Liver (tissue), 7 donors: ENCODE measurements at regions not wholly inside any gene's neighbourhood (a gene's known extent, or its start where the extent isn't known, plus 50 kb on each side); places are given as distances from the start of the nearest gene placed in this dataset.

Source experiments
- DNase-seq: peaks from one replicate; pipeline ENCODE4 v3.0.0-alpha.2; 2017; ENCODE audit warnings: low spot score
- H3K27ac ChIP-seq, 2 donors: one replicate each; pipeline ENCODE4 v1.7.0; 2013; ENCODE audit warnings: inconsistent platforms in 2 of 2, low read length in 2 of 2, control low read depth in 1 of 2, low read depth in 1 of 2, mild to moderate bottlenecking in 1 of 2
- H3K27me3 ChIP-seq, 4 donors: one replicate each; pipeline versions ENCODE4 v1.6.1 to v1.7.0; 2013; ENCODE audit warnings: low read length in 3 of 4, inconsistent platforms in 1 of 4, mild to moderate bottlenecking in 1 of 4, moderate library complexity in 1 of 4; ENCODE audit not compliant: control insufficient read depth in 4 of 4, insufficient read depth in 4 of 4
- H3K36me3 ChIP-seq, 4 donors: one replicate each; pipeline versions ENCODE4 v1.6.1 to v1.7.0; 2013; ENCODE audit warnings: low read length in 3 of 4, mild to moderate bottlenecking in 3 of 4, low read depth in 1 of 4, moderate library complexity in 1 of 4; ENCODE audit not compliant: control insufficient read depth in 4 of 4, insufficient read depth in 3 of 4
- H3K4me1 ChIP-seq, 4 donors: one replicate each; pipeline versions ENCODE4 v1.6.1 to v1.7.0; 2013; ENCODE audit warnings: low read length in 3 of 4, mild to moderate bottlenecking in 3 of 4, moderate library complexity in 1 of 4; ENCODE audit not compliant: control insufficient read depth in 4 of 4, insufficient read depth in 4 of 4
- H3K4me3 ChIP-seq, 3 donors: one replicate each; pipeline versions ENCODE4 v1.6.1 to v1.7.0; 2013; ENCODE audit warnings: low read length in 3 of 3, control low read depth in 1 of 3, low read depth in 1 of 3, mild to moderate bottlenecking in 1 of 3
- H3K9ac ChIP-seq, 2 donors: one replicate each; pipeline ENCODE4 v1.7.0; 2013; ENCODE audit warnings: low read length in 2 of 2, mild to moderate bottlenecking in 2 of 2, moderate library complexity in 2 of 2, control low read depth in 1 of 2, low read depth in 1 of 2
- H3K9me3 ChIP-seq, 4 donors: one replicate each; pipeline versions ENCODE4 v1.6.1 to v1.7.0; 2013; ENCODE audit warnings: low read length in 3 of 4; ENCODE audit not compliant: control insufficient read depth in 4 of 4
- ATF3 ChIP-seq: IDR thresholded peaks from 2 replicates; pipeline ENCODE4 v1.6.1; 2016; ENCODE audit warnings: antibody characterized with exemption
- EGR1 ChIP-seq, 2 donors: IDR thresholded peaks; 2 replicates each; pipeline ENCODE4 v1.6.1; 2016 to 2018; ENCODE audit warnings: antibody characterized with exemption in 2 of 2, low read depth in 2 of 2
- FOXA2 ChIP-seq: IDR thresholded peaks from 2 replicates; pipeline ENCODE4 v1.6.1; 2016; ENCODE audit warnings: antibody characterized with exemption
- GABPA ChIP-seq, 2 donors: IDR thresholded peaks in 1 of 2; conservative IDR thresholded peaks in 1 of 2; 2 replicates each; pipeline ENCODE4 v1.6.1; 2016; ENCODE audit warnings: antibody characterized with exemption in 2 of 2, mild to moderate bottlenecking in 1 of 2, moderate library complexity in 1 of 2
- HNF4A ChIP-seq, 2 donors: conservative IDR thresholded peaks; 2 replicates each; pipeline ENCODE4 v1.6.1; 2016; ENCODE audit warnings: antibody characterized with exemption in 2 of 2, mild to moderate bottlenecking in 2 of 2
- HNF4G ChIP-seq: IDR thresholded peaks from 2 replicates; pipeline ENCODE4 v1.6.1; 2016; ENCODE audit warnings: antibody characterized with exemption
- MAX ChIP-seq: IDR thresholded peaks from 2 replicates; pipeline ENCODE4 v1.6.1; 2016; ENCODE audit warnings: antibody characterized with exemption
- NR2F2 ChIP-seq: IDR thresholded peaks from 2 replicates; pipeline ENCODE4 v1.6.1; 2016; ENCODE audit warnings: antibody characterized with exemption
- RAD21 ChIP-seq, 2 donors: IDR thresholded peaks; 2 replicates each; pipeline ENCODE4 v1.6.1; 2016; ENCODE audit warnings: antibody characterized with exemption in 2 of 2, mild to moderate bottlenecking in 2 of 2
- REST ChIP-seq: IDR thresholded peaks from 2 replicates; pipeline ENCODE4 v1.6.1; 2016; ENCODE audit warnings: antibody characterized with exemption, mild to moderate bottlenecking
- RXRA ChIP-seq, 2 donors: IDR thresholded peaks; 2 replicates each; pipeline ENCODE4 v1.6.1; 2017 to 2018; ENCODE audit warnings: antibody characterized with exemption in 2 of 2, mild to moderate bottlenecking in 1 of 2
- SP1 ChIP-seq: IDR thresholded peaks from 2 replicates; pipeline ENCODE4 v1.6.1; 2018; ENCODE audit warnings: antibody characterized with exemption, mild to moderate bottlenecking
- TAF1 ChIP-seq: conservative IDR thresholded peaks from 2 replicates; pipeline ENCODE4 v1.6.1; 2016; ENCODE audit warnings: antibody characterized with exemption, mild to moderate bottlenecking
- WGBS: extraction: QIAGEN DNeasy Blood & Tissue Kit; methylation state at CpG from one replicate; pipeline ENCODE4 v1.1.7; 2013; 5-methylcytosine and 5-hydroxymethylcytosine counted together
- TF ChIP-seq, protein P1 (sequence below): IDR thresholded peaks from 2 replicates; pipeline ENCODE4 v1.6.1; 2016; ENCODE audit warnings: antibody characterized with exemption
- donor health status: healthy.
- donor health status: healthy.
- donor health status: healthy.
- donor health status: healthy.

DNA sequence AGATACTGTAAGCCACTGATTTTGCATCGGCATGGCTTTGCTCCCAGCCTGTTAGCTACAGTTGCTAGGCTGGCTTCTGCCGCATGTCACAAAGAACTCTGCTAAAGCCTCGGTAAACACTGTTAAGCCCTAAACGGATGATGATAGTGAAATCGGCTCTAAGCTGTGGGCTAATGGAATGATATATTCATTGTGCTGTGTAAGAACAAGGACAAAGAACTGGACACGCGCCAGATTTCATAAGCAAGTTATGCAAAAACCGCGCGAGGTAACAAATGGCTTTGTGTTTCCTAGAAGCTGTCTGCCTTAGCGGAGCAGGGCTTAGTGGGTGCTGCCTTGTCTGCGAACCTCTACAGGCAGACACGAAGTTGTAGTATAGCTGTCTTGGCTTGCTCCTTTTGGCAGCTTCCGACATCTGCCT, 331.3 kb upstream of the COBL start:
- WGBS: 41% methylated on average over 14 of the region's 14 CpGs
- Histone ChIP-seq H3K36me3 (no peaks in the 10 kb centered on the region), H3K27ac (no peak overlapping the region), H3K27me3 (peaks cover 0 to 8% (median 0%) of the 10 kb centered on the region in 4 donors), H3K4me1 (no peaks in the 10 kb centered on the region), H3K4me3 (no peak overlapping the region), H3K9me3 (peaks cover 0 to 5% (median 3%) of the 10 kb centered on the region in 4 donors), H3K9ac (no peak overlapping the region)
- no peak for DNase-seq
- TF ChIP-seq GABPA (IDR thresholded peaks at IDR 0.05 in 1 of 2, conservative IDR thresholded peaks at IDR 0.05 in 1 of 2) (no peak), REST (no peak), RXRA (IDR thresholded peaks at IDR 0.05) (no peak), SP1 (no peak), HNF4G (no peak)

GRCh38 chr7:51647486-51647885, 330.9 kb upstream of the COBL start:
- H3K4me3 ChIP-seq: no peak overlapping the region
- no peak for DNase-seq
- H3K36me3 ChIP-seq: no peaks in the 10 kb centered on the region
- H3K9me3 ChIP-seq: peaks cover 0 to 5% (median 3%) of the 10 kb centered on the region in 4 donors
- H3K9ac ChIP-seq: no peak overlapping the region
- peaks cover 0 to 8% (median 0%) of the 10 kb centered on the region in 4 donors for H3K27me3 ChIP-seq
- TF ChIP-seq RAD21 (IDR thresholded peaks at IDR 0.05) (no peak), TAF1 (no peak), RXRA (IDR thresholded peaks at IDR 0.05) (no peak), REST (no peak), ATF3 (no peak), HNF4G (no peak), FOXA2 (no peak), NR2F2 (no peak), EGR1 (IDR thresholded peaks at IDR 0.05; ENCODE audit: low read depth in 2 of 2) (no peak), HNF4A (conservative IDR thresholded peaks at IDR 0.05) (no peak), MAX (no peak)
- TF ChIP-seq, protein P1, sequence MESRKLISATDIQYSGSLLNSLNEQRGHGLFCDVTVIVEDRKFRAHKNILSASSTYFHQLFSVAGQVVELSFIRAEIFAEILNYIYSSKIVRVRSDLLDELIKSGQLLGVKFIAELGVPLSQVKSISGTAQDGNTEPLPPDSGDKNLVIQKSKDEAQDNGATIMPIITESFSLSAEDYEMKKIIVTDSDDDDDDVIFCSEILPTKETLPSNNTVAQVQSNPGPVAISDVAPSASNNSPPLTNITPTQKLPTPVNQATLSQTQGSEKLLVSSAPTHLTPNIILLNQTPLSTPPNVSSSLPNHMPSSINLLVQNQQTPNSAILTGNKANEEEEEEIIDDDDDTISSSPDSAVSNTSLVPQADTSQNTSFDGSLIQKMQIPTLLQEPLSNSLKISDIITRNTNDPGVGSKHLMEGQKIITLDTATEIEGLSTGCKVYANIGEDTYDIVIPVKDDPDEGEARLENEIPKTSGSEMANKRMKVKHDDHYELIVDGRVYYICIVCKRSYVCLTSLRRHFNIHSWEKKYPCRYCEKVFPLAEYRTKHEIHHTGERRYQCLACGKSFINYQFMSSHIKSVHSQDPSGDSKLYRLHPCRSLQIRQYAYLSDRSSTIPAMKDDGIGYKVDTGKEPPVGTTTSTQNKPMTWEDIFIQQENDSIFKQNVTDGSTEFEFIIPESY: no peak
- WGBS: 47% methylated on average over 5 of the region's 5 CpGs
- no peaks in the 10 kb centered on the region for H3K4me1 ChIP-seq
- H3K27ac ChIP-seq: no peak overlapping the region
